ENCODE measurements at regions not wholly inside any gene's neighbourhood (a gene's known extent, or its start where the extent isn't known, plus 50 kb on each side); places are given as distances from the start of the nearest gene placed in this dataset.

DNA sequence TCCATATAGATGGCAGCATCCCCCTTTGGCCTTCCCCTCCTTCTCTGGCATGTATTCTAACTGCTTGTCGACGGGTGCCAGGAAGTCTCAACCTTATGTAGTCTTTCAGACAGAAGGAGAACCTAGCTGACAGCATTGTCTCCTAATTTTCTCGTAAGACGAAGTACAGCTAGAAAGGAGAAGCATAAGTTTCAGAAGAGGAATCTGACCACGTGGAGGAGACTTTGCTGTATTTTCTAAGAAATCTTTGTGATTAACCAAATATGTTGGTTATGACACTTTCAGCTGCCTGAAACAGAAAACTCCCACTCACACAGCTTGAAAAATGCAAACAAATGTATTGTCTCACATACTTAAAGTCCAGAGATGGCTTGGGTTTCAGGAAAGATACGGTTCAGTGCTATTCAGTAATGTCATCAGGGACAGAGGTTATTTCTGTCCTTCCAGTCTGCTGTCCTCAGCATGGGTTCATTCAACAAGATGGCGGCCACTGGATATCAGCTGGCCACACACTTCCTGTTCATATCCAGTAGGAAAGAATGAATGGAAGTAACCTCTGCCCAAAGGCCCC is 109.5 kb upstream of the ZNF648 start:
- TF ChIP-seq, protein P1, sequence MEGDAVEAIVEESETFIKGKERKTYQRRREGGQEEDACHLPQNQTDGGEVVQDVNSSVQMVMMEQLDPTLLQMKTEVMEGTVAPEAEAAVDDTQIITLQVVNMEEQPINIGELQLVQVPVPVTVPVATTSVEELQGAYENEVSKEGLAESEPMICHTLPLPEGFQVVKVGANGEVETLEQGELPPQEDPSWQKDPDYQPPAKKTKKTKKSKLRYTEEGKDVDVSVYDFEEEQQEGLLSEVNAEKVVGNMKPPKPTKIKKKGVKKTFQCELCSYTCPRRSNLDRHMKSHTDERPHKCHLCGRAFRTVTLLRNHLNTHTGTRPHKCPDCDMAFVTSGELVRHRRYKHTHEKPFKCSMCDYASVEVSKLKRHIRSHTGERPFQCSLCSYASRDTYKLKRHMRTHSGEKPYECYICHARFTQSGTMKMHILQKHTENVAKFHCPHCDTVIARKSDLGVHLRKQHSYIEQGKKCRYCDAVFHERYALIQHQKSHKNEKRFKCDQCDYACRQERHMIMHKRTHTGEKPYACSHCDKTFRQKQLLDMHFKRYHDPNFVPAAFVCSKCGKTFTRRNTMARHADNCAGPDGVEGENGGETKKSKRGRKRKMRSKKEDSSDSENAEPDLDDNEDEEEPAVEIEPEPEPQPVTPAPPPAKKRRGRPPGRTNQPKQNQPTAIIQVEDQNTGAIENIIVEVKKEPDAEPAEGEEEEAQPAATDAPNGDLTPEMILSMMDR (IDR thresholded peaks at IDR 0.05), result no peak
- TF ChIP-seq EZH2 (IDR thresholded peaks at IDR 0.05; ENCODE audit: borderline replicate concordance, insufficient read depth, low read depth, low read length, poor library complexity, severe bottlenecking), result no peak

Data from B cell (primary cell).